ENCODE measurements at regions not wholly inside any gene's neighbourhood (a gene's known extent, or its start where the extent isn't known, plus 50 kb on each side); places are given as distances from the start of the nearest gene placed in this dataset.

DNA sequence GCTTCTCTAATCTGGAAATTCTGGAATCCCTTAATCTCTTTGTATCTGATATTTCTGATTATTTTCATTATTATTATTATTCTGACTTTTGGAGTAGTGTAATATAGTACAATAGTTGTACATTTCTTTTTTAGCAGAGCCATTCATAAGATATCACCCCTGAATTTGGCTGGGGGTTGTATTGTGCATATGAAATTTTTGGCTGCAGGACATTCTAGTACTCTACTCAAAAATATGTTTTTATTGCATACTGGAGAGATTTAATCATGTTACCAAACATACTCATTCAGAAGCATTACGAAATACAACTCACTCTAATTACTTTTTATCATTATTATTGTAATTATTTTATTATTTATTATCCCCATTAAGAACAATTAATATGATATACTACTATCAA lies 589.7 kb upstream of the KCNMB2 start:
- DNase-seq (ENCODE audit: low spot score) = no peak
- no peak overlapping the region for H3K4me3 Mint-ChIP-seq (ENCODE audit: low read depth)
- H3K27me3 Mint-ChIP-seq (ENCODE audit: low read depth) = no peaks in the 10 kb centered on the region
- H3K36me3 Mint-ChIP-seq (ENCODE audit: low read depth) = peaks cover 5% of the 10 kb centered on the region
- H3K4me1 Mint-ChIP-seq (ENCODE audit: low read depth) = peaks cover 15% of the 10 kb centered on the region
- no peak overlapping the region for H3K27ac Mint-ChIP-seq
- intact Hi-C loops (cut with micrococcal nuclease) = no loop called here
- peaks cover 6% of the 10 kb centered on the region for H3K9me3 Mint-ChIP-seq

DNA sequence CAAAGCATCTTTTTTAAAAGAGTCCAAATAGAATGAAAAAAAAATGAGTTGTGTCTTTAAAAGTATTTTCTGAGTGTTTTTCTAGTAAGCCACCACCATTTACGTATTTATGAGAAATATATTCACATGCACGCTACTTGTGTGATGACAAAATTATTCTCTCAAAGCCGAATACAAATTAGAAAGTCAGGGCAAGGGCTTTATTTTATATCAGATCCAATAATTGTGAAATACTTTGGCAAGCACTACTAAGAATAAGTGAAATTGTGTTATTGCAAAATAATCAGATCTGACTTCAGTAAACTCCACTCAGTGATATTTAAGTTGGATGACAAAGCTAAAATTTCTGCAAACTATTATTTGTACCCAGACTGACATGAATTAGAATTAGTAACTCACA lies 589.3 kb upstream of the KCNMB2 start:
- Mint-ChIP-seq H3K36me3 (ENCODE audit: low read depth) (peaks cover 5% of the 10 kb centered on the region), H3K27me3 (ENCODE audit: low read depth) (no peaks in the 10 kb centered on the region), H3K27ac (no peak overlapping the region), H3K9me3 (peaks cover 6% of the 10 kb centered on the region), H3K4me3 (ENCODE audit: low read depth) (no peak overlapping the region), H3K4me1 (ENCODE audit: low read depth) (peaks cover 15% of the 10 kb centered on the region)
- intact Hi-C loops (cut with micrococcal nuclease) = no loop called here
- no peak for DNase-seq (ENCODE audit: low spot score)

- Mint-ChIP-seq H3K36me3 (ENCODE audit: low read depth) (peaks cover 5% of the 10 kb centered on the region), H3K4me1 (ENCODE audit: low read depth) (peaks cover 15% of the 10 kb centered on the region), H3K9me3 (peaks cover 6% of the 10 kb centered on the region), H3K27me3 (ENCODE audit: low read depth) (no peaks in the 10 kb centered on the region), H3K27ac (no peak overlapping the region), H3K4me3 (ENCODE audit: low read depth) (no peak overlapping the region)
- DNase-seq (ENCODE audit: low spot score) = no peak
- intact Hi-C loops (cut with micrococcal nuclease) = no loop called here
These were observed 588.3 kb upstream of the KCNMB2 start for GRCh38 chr3:177947901-177948300.

GRCh38 chr3:177948716-177949425 lies 587.4 kb upstream of the KCNMB2 start:
- Mint-ChIP-seq H3K9me3 (peaks cover 4% of the 10 kb centered on the region), H3K4me3 (ENCODE audit: low read depth) (no peak overlapping the region), H3K27me3 (ENCODE audit: low read depth) (no peaks in the 10 kb centered on the region), H3K36me3 (ENCODE audit: low read depth) (peaks cover 4% of the 10 kb centered on the region), H3K27ac (no peak overlapping the region), H3K4me1 (ENCODE audit: low read depth) (peaks cover 12% of the 10 kb centered on the region)
- intact Hi-C loops (cut with micrococcal nuclease) = no loop called here
- no peak for DNase-seq (ENCODE audit: low spot score)

DNA sequence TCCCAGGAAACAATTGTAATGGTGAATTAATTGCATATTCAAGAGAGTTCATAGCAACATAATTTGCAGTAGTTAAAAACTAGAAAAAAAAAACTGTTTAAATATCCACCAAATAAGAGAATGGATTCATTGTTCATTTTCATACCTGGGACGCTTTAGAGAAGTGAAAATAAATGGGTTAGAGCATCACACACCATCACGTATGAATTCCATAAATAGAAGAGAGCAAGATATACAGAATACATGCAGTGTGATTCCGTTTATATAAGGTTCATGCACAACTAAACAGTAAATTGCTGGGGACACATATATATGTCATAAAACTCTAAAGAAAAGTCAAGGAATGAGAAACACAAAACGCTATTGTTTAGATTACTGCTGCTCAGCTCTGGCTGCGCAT lies 577.0 kb upstream of the KCNMB2 start:
- DNase-seq (ENCODE audit: low spot score) = no peak
- Mint-ChIP-seq H3K27ac (no peak overlapping the region), H3K4me3 (ENCODE audit: low read depth) (no peak overlapping the region), H3K36me3 (ENCODE audit: low read depth) (no peaks in the 10 kb centered on the region), H3K27me3 (ENCODE audit: low read depth) (no peaks in the 10 kb centered on the region), H3K9me3 (no peaks in the 10 kb centered on the region), H3K4me1 (ENCODE audit: low read depth) (no peaks in the 10 kb centered on the region)
- intact Hi-C loops (cut with micrococcal nuclease) = no loop called here

DNA sequence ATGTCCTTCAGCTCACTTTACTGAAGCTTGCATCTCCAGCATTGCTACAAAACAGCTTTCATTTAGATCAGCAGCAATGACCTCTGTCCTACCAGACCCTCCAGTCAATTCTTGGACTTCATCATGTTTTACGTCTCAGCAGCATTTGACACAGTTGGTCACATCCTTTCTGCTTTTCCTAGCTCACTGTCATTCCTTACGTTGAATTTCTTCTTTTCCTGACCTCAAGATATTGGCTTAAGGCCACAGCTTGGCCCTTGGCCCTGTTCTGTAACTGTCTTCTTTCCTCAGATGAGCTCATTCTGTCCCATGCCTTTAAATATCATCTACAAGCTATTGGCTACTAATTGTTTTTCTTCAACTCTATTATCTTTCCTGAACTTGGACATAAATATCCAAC lies 576.2 kb upstream of the KCNMB2 start:
- no peaks in the 10 kb centered on the region for H3K4me1 Mint-ChIP-seq (ENCODE audit: low read depth)
- H3K36me3 Mint-ChIP-seq (ENCODE audit: low read depth) = no peaks in the 10 kb centered on the region
- no peak overlapping the region for H3K4me3 Mint-ChIP-seq (ENCODE audit: low read depth)
- DNase-seq (ENCODE audit: low spot score) = no peak
- no peaks in the 10 kb centered on the region for H3K27me3 Mint-ChIP-seq (ENCODE audit: low read depth)
- H3K9me3 Mint-ChIP-seq = no peaks in the 10 kb centered on the region
- no peak overlapping the region for H3K27ac Mint-ChIP-seq
- intact Hi-C loops (cut with micrococcal nuclease) = no loop called here

DNA sequence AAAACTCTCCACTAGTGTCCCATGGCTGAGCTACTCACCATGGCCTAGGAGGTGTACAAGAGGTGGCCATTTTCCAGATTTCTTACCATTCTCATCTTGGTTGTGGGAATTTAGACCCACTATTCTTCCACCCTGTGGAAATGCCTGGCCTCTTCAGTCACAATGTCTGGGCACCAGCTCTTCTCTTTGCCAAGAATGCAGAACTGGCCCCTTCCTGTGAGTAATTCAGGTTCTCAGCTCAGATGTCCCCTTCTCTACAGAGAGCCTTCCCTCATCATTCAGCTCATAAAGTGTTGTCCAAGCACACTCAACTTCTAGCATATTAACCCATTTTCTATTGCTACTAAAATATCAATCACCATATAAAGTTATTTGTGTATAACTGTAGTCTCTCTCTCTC lies 575.5 kb upstream of the KCNMB2 start:
- H3K36me3 Mint-ChIP-seq (ENCODE audit: low read depth) = no peaks in the 10 kb centered on the region
- H3K27ac Mint-ChIP-seq = no peak overlapping the region
- intact Hi-C loops (cut with micrococcal nuclease) = no loop called here
- H3K27me3 Mint-ChIP-seq (ENCODE audit: low read depth) = no peaks in the 10 kb centered on the region
- no peak for DNase-seq (ENCODE audit: low spot score)
- no peaks in the 10 kb centered on the region for H3K9me3 Mint-ChIP-seq
- no peak overlapping the region for H3K4me3 Mint-ChIP-seq (ENCODE audit: low read depth)
- no peaks in the 10 kb centered on the region for H3K4me1 Mint-ChIP-seq (ENCODE audit: low read depth)

GRCh38 chr3:177961784-177962183 lies 574.5 kb upstream of the KCNMB2 start:
- Mint-ChIP-seq H3K27ac (no peak overlapping the region), H3K4me1 (ENCODE audit: low read depth) (no peaks in the 10 kb centered on the region), H3K9me3 (no peaks in the 10 kb centered on the region), H3K36me3 (ENCODE audit: low read depth) (no peaks in the 10 kb centered on the region), H3K4me3 (ENCODE audit: low read depth) (no peak overlapping the region), H3K27me3 (ENCODE audit: low read depth) (no peaks in the 10 kb centered on the region)
- intact Hi-C loops (cut with micrococcal nuclease) = no loop called here
- DNase-seq (ENCODE audit: low spot score) = no peak

DNA sequence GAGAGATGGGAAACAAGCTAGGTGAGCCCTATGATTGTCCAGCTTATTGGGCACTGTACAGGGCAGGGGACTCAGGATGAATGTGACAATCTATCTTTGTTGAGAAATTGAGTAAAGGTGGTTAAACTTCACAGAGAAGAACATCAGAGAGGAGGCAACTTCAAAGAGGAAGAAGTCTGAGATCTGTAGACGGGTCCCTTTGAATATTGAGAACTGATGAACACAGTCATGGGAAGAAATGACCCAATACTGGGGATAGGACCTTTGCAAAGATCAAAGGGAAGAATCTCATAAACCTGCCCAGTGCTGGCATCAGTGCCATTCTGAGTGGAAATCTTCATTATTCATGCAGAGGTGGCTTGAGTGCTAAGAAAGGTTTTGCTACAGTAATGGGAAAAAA lies 569.7 kb upstream of the KCNMB2 start:
- Mint-ChIP-seq H3K27me3 (ENCODE audit: low read depth) (peaks cover 1% of the 10 kb centered on the region), H3K4me1 (ENCODE audit: low read depth) (no peaks in the 10 kb centered on the region), H3K4me3 (ENCODE audit: low read depth) (no peak overlapping the region), H3K27ac (no peak overlapping the region), H3K9me3 (no peaks in the 10 kb centered on the region), H3K36me3 (ENCODE audit: low read depth) (no peaks in the 10 kb centered on the region)
- DNase-seq (ENCODE audit: low spot score) = no peak
- intact Hi-C loops (cut with micrococcal nuclease) = no loop called here

DNA sequence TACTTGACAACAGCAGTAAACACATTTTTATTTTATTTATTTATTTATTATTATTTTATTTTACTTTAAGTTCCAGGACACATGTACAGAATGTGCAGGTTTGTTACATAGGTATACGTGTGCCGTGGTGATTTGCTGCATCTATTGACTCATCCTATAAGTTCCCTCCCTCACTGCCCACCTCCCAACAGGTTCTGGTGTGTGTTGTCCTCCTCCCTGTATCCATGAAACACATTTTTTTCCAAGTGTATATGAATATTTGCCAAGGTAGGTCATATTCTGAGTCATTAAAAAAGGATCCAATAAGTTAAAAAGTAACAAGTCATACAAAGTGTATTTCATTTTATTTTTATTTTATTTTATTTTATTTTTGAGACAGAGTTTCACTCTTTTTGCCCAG lies 567.3 kb upstream of the KCNMB2 start:
- peaks cover 1% of the 10 kb centered on the region for H3K27me3 Mint-ChIP-seq (ENCODE audit: low read depth)
- H3K9me3 Mint-ChIP-seq = no peaks in the 10 kb centered on the region
- DNase-seq (ENCODE audit: low spot score) = no peak
- intact Hi-C loops (cut with micrococcal nuclease) = no loop called here
- no peak overlapping the region for H3K27ac Mint-ChIP-seq
- H3K4me1 Mint-ChIP-seq (ENCODE audit: low read depth) = no peaks in the 10 kb centered on the region
- no peaks in the 10 kb centered on the region for H3K36me3 Mint-ChIP-seq (ENCODE audit: low read depth)
- no peak overlapping the region for H3K4me3 Mint-ChIP-seq (ENCODE audit: low read depth)

DNA sequence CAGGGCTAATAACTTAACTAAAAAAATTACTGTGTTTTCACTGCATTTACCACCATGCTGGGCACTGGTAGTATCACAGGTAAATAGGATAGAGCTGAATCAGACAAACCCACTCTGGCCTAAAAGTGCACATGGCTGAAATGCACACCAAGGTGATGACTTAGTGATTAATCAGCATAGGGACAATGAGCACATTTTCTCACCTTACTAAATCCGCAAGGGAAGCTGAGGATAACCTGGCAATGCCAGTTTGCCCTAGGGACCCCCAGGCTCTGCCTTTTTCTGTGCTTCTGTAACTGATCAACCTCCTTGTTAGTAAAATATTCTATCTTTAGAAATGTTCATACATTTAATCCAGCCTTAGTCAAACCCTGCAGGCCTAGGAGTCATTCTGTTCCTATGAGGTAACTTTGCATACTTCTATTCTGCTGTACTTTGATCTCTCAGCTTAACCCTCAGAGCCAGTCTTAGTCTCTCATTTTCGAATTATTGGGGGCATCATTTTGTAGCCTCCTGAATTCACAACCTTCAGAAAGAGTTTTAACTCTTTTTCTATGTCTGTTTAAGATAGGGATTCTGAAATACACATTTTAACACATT lies 562.9 kb upstream of the KCNMB2 start:
- Mint-ChIP-seq H3K36me3 (ENCODE audit: low read depth) (no peaks in the 10 kb centered on the region), H3K27me3 (ENCODE audit: low read depth) (peaks cover 1% of the 10 kb centered on the region), H3K9me3 (no peaks in the 10 kb centered on the region), H3K4me3 (ENCODE audit: low read depth) (no peak overlapping the region), H3K27ac (no peak overlapping the region), H3K4me1 (ENCODE audit: low read depth) (peaks cover 4% of the 10 kb centered on the region)
- intact Hi-C loops (cut with micrococcal nuclease) = no loop called here
- DNase-seq (ENCODE audit: low spot score) = no peak

DNA sequence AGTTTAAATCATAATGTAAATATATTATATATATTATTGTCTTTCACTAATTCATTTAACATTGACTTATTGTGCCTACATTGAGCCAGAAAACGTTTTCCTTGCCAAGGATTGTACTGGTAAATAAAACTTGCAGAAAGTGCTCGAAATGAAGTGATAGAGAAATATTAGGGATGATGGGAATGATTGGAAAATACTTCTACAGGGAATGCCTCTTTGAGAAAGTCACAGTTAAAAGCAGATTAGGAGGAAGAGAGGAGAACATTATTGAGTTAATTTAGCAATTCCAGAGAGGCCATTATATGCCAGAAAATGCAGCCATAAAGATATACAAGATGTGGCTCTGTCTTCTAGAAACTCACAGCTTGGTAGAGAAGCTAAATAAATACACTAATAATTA lies 560.0 kb upstream of the KCNMB2 start:
- intact Hi-C loops (cut with micrococcal nuclease) = no loop called here
- Mint-ChIP-seq H3K4me1 (ENCODE audit: low read depth) (peaks cover 4% of the 10 kb centered on the region), H3K27me3 (ENCODE audit: low read depth) (no peaks in the 10 kb centered on the region), H3K9me3 (no peaks in the 10 kb centered on the region), H3K27ac (no peak overlapping the region), H3K36me3 (ENCODE audit: low read depth) (no peaks in the 10 kb centered on the region), H3K4me3 (ENCODE audit: low read depth) (no peak overlapping the region)
- DNase-seq (ENCODE audit: low spot score) = no peak

DNA sequence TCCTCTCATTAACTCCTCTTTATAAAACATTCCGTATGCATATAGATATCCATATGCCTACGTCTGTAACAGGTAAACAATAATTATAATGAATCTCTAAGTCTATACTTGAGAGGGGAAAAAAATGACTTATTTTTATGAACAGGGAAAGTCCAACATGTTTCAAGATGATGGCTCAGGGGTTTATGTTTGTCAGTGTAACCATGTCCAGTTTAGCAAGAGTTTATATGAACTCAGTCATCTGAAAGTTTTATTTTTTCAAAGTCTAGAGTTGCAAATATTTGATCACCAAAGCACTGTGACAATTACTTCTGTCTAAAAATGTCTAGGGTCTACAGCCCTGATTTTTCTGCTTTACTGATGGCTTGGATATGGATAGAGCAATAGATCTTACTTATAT lies 559.4 kb upstream of the KCNMB2 start:
- no peak for DNase-seq (ENCODE audit: low spot score)
- Mint-ChIP-seq H3K27ac (no peak overlapping the region), H3K36me3 (ENCODE audit: low read depth) (no peaks in the 10 kb centered on the region), H3K4me3 (ENCODE audit: low read depth) (no peak overlapping the region), H3K27me3 (ENCODE audit: low read depth) (no peaks in the 10 kb centered on the region), H3K4me1 (ENCODE audit: low read depth) (peaks cover 4% of the 10 kb centered on the region), H3K9me3 (no peaks in the 10 kb centered on the region)
- intact Hi-C loops (cut with micrococcal nuclease) = no loop called here
